HG03460 (cell line): ENCODE measurements at regions not wholly inside any gene's neighbourhood (a gene's known extent, or its start where the extent isn't known, plus 50 kb on each side); places are given as distances from the start of the nearest gene placed in this dataset.

Source experiments
- ATAC-seq: cut with Tn5 transposase; IDR thresholded peaks from one replicate; pipeline ENCODE4 v1.9.1; 2021; ENCODE audit not compliant: unreplicated experiment

GRCh38 chr5:9861666-9862256 is 231.6 kb upstream of the TAS2R1 start:
- no peak for ATAC-seq

- ATAC-seq = no peak
Measured at GRCh38 chr5:9859808-9860207, 229.7 kb upstream of the TAS2R1 start.

GRCh38 chr5:9858043-9858442 is 227.9 kb upstream of the TAS2R1 start:
- no peak for ATAC-seq

GRCh38 chr5:9853309-9853708 is 223.2 kb upstream of the TAS2R1 start:
- ATAC-seq = no peak

- ATAC-seq = no peak
Measured at GRCh38 chr5:9852671-9853070, 222.5 kb upstream of the TAS2R1 start.

- no peak for ATAC-seq
Measured at GRCh38 chr5:9851458-9851857, 221.3 kb upstream of the TAS2R1 start.

- ATAC-seq = no peak
Measured at GRCh38 chr5:9850456-9850855, 220.3 kb upstream of the TAS2R1 start.

- no peak for ATAC-seq
Measured at GRCh38 chr5:9847631-9848030, 217.5 kb upstream of the TAS2R1 start.

- no peak for ATAC-seq
Measured at GRCh38 chr5:9845185-9845584, 215.0 kb upstream of the TAS2R1 start.

- no peak for ATAC-seq
Measured at GRCh38 chr5:9841516-9842170, 211.5 kb upstream of the TAS2R1 start.

GRCh38 chr5:9838916-9839315 is 208.8 kb upstream of the TAS2R1 start:
- ATAC-seq = no peak

GRCh38 chr5:9834871-9835770 is 205.0 kb upstream of the TAS2R1 start:
- no peak for ATAC-seq

GRCh38 chr5:9833871-9834270 is 203.7 kb upstream of the TAS2R1 start:
- no peak for ATAC-seq

GRCh38 chr5:9832921-9833320 is 202.8 kb upstream of the TAS2R1 start:
- ATAC-seq = no peak

- ATAC-seq = no peak
Measured at GRCh38 chr5:9831823-9832222, 201.7 kb upstream of the TAS2R1 start.

- ATAC-seq = no peak
Measured at GRCh38 chr5:9830184-9830583, 200.0 kb upstream of the TAS2R1 start.

GRCh38 chr5:9829621-9830020 is 199.5 kb upstream of the TAS2R1 start:
- ATAC-seq = no peak

GRCh38 chr5:9820691-9821449 is 190.7 kb upstream of the TAS2R1 start:
- no peak for ATAC-seq

GRCh38 chr5:9818340-9818845 is 188.2 kb upstream of the TAS2R1 start:
- ATAC-seq = no peak

- no peak for ATAC-seq
Measured at GRCh38 chr5:9817819-9818218, 187.7 kb upstream of the TAS2R1 start.

GRCh38 chr5:9815051-9815450 is 184.9 kb upstream of the TAS2R1 start:
- no peak for ATAC-seq
